GM12864 (cell line): ENCODE measurements at regions not wholly inside any gene's neighbourhood (a gene's known extent, or its start where the extent isn't known, plus 50 kb on each side); places are given as distances from the start of the nearest gene placed in this dataset.
A peak's percentile ranks its signal among the peaks of the same experiment; 100 is the strongest.

ENCODE experiments used
- DNase-seq: peaks from one replicate; pipeline ENCODE4 v3.0.0-alpha.2; 2011; ENCODE audit warnings: low read depth
- H3K4me3 ChIP-seq: 2 replicates; pipeline ENCODE4 v1.5.1; 2011; ENCODE audit warnings: mild to moderate bottlenecking, low read depth, low read length, control low read depth
- CTCF ChIP-seq: IDR thresholded peaks from 2 replicates; pipeline ENCODE4 v1.5.1; 2011; ENCODE audit warnings: low read depth, mild to moderate bottlenecking, moderate library complexity, low read length, control low read depth, inconsistent platforms; ENCODE audit errors: missing control alignments

GRCh38 chr16:88283596-88283995 lies 99.2 kb upstream of the ZNF469 start:
- DNase-seq = no peak
- no peak for TF ChIP-seq CTCF
- H3K4me3 ChIP-seq = no peak overlapping the region

GRCh38 chr16:88284101-88284500 lies 98.7 kb upstream of the ZNF469 start:
- no peak for TF ChIP-seq CTCF
- no peak for DNase-seq
- no peak overlapping the region for H3K4me3 ChIP-seq

- H3K4me3 ChIP-seq = no peak overlapping the region
- no peak for TF ChIP-seq CTCF
- DNase-seq = no peak
Measured at GRCh38 chr16:88284626-88285513, 97.9 kb upstream of the ZNF469 start.

- no peak for DNase-seq
- TF ChIP-seq CTCF = no peak
- no peak overlapping the region for H3K4me3 ChIP-seq
Measured at GRCh38 chr16:88285514-88285822, 97.3 kb upstream of the ZNF469 start.

- no peak overlapping the region for H3K4me3 ChIP-seq
- no peak for DNase-seq
Measured at GRCh38 chr16:88286301-88286923, 96.3 kb upstream of the ZNF469 start.

GRCh38 chr16:88287219-88287618 lies 95.5 kb upstream of the ZNF469 start:
- DNase-seq = no peak
- TF ChIP-seq CTCF = peak; percentile 70
- H3K4me3 ChIP-seq = no peak overlapping the region

More at GRCh38 chr16:88286301-88286923, 96.3 kb upstream of the ZNF469 start:
- TF ChIP-seq CTCF = no peak

GRCh38 chr16:88288303-88288702 lies 94.5 kb upstream of the ZNF469 start:
- DNase-seq = no peak
- no peak overlapping the region for H3K4me3 ChIP-seq
- TF ChIP-seq CTCF = no peak
